ENCODE measurements at regions not wholly inside any gene's neighbourhood (a gene's known extent, or its start where the extent isn't known, plus 50 kb on each side); places are given as distances from the start of the nearest gene placed in this dataset.
"Not testable (repeated sequence)": the region's sequence is repeated elsewhere in the genome, so short reads cannot be mapped to it uniquely, and the experiment has no call there.

DNA sequence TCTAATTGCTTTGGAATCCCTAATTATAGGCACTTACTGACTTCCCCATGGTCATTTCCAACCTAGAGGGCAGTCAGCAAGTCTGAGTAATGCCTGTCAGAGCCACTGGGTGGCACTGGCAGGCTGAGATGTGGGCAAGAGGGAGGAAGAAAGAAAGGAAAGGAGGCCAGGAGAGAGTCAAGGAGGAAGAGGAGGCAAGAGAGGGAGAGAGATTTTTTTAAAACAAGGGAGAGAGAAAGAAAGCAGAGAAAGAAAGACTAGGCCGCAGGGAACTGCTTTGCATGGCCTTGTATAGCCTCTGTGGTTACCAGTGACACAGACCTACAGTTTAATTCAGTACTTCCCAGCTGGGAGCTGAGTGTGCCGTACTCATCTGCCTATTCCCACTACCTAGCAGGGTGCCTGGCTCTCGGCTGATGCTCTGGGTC lies 210.4 kb upstream of the ADO start:
- Histone ChIP-seq H3K79me2 (no peaks in the 10 kb centered on the region), H3K4me1 (no peaks in the 10 kb centered on the region), H3K9me3 (ENCODE audit: control insufficient read depth, low read length) (no peaks in the 10 kb centered on the region), H3K4me3 (ENCODE audit: low read depth, low read length) (no peak overlapping the region), H3K4me2 (ENCODE audit: low read length) (no peak overlapping the region), H2AFZ (no peak overlapping the region), H3K27me3 (ENCODE audit: control insufficient read depth, insufficient read depth, low read length) (no peaks in the 10 kb centered on the region), H3K27ac (no peak overlapping the region), H3K36me3 (ENCODE audit: control insufficient read depth, insufficient read depth, low read length) (no peaks in the 10 kb centered on the region), H3K9ac (no peak overlapping the region)
- TF ChIP-seq, protein P1, sequence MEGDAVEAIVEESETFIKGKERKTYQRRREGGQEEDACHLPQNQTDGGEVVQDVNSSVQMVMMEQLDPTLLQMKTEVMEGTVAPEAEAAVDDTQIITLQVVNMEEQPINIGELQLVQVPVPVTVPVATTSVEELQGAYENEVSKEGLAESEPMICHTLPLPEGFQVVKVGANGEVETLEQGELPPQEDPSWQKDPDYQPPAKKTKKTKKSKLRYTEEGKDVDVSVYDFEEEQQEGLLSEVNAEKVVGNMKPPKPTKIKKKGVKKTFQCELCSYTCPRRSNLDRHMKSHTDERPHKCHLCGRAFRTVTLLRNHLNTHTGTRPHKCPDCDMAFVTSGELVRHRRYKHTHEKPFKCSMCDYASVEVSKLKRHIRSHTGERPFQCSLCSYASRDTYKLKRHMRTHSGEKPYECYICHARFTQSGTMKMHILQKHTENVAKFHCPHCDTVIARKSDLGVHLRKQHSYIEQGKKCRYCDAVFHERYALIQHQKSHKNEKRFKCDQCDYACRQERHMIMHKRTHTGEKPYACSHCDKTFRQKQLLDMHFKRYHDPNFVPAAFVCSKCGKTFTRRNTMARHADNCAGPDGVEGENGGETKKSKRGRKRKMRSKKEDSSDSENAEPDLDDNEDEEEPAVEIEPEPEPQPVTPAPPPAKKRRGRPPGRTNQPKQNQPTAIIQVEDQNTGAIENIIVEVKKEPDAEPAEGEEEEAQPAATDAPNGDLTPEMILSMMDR (IDR thresholded peaks at IDR 0.05) = peak; percentile 87

DNA sequence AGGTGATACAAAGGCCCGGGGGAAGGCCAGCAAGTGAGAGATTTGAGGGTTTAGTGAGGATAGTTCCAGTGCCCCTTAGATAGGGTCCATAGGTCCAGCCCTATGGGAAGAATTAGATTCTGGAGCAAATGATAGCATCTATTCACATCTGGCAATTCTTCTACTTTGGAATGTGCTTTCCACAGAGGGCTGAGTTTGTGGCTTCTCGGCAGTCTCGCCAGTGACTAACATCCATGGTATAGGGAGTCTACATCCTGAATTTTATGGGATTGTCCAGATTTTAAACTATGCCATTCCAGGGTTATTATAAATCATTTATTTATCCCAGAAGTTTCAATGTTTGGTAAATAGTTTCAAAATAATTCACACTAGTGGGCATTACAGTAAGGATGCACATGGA lies 207.3 kb upstream of the ADO start:
- no peaks in the 10 kb centered on the region for H3K79me2 ChIP-seq
- H3K4me3 ChIP-seq (ENCODE audit: low read depth, low read length) = no peak overlapping the region
- H3K27ac ChIP-seq = no peak overlapping the region
- no peak overlapping the region for H2AFZ ChIP-seq
- H3K36me3 ChIP-seq (ENCODE audit: control insufficient read depth, insufficient read depth, low read length) = no peaks in the 10 kb centered on the region
- H3K4me1 ChIP-seq = no peaks in the 10 kb centered on the region
- TF ChIP-seq, protein P1 (IDR thresholded peaks at IDR 0.05) = no peak
- no peaks in the 10 kb centered on the region for H3K27me3 ChIP-seq (ENCODE audit: control insufficient read depth, insufficient read depth, low read length)
- H3K9ac ChIP-seq = no peak overlapping the region
- no peak overlapping the region for H3K4me2 ChIP-seq (ENCODE audit: low read length)
- H3K9me3 ChIP-seq (ENCODE audit: control insufficient read depth, low read length) = no peaks in the 10 kb centered on the region

DNA sequence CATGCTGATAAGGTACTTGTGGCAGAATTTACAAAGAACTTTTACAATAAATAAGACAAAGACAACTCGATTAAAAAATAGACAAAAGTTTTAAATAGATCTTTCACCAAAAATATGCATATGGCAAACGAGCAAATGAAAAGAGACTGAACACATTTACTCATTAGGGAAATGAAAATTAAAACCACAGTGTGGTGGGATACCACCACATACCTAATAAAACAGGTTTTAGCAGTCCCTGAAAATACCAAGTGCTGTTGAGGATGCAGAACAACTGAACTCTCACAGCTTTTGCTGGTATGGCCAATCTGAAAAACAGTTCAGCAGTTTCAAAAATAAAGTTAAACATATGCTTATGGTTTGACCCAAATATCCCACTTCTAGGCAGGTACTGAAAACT lies 205.4 kb upstream of the ADO start:
- Histone ChIP-seq H3K4me3 (ENCODE audit: low read depth, low read length) (no peak overlapping the region), H3K27ac (no peak overlapping the region), H3K27me3 (ENCODE audit: control insufficient read depth, insufficient read depth, low read length) (no peaks in the 10 kb centered on the region), H2AFZ (no peak overlapping the region), H3K9ac (no peak overlapping the region), H3K36me3 (ENCODE audit: control insufficient read depth, insufficient read depth, low read length) (no peaks in the 10 kb centered on the region), H3K9me3 (ENCODE audit: control insufficient read depth, low read length) (no peaks in the 10 kb centered on the region), H3K4me1 (no peaks in the 10 kb centered on the region), H3K4me2 (ENCODE audit: low read length) (no peak overlapping the region), H3K79me2 (no peaks in the 10 kb centered on the region)
- TF ChIP-seq, protein P1 (IDR thresholded peaks at IDR 0.05) = no peak

DNA sequence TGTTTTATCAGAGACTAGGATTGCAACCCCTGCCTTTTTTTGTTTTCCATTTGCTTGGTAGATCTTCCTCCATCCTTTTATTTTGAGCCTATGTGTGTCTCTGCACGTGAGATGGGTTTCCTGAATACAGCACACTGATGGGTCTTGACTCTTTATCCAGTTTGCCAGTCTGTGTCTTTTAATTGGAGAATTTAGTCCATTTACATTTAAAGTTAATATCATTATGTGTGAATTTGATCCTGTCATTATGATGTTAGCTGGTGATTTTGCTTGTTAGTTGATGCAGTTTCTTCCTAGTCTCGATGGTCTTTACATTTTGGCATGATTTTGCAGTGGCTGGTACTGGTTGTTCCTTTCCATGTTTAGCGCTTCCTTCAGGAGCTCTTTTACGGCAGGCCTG lies 198.0 kb upstream of the ADO start:
- not testable (repeated sequence) for H3K9ac ChIP-seq

DNA sequence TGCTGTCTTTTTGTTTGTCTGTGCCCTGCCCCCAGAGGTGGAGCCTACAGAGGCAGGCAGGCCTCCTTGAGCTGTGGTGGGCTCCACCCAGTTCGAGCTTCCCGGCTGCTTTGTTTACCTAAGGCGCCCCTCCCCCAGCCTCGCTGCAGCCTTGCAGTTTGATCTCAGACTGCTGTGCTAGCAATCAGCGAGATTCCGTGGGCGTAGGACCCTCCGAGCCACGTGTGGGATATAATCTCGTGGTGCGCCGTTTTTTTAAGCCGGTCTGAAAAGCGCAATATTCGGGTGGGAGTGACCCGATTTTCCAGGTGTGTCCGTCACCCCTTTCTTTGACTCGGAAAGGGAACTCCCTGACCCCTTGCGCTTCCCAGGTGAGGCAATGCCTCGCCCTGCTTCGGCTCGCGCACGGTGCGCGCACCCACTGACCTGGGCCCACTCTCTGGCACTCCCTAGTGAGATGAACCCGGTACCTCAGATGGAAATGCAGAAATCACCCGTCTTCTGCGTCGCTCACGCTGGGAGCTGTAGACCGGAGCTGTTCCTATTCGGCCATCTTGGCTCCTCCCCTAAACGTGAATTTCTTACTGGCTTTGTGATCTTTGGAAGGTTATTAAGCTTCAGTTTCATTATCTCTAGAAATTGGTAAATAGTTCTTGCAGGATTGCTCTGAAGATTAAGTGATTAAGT lies 196.2 kb upstream of the ADO start:
- not testable (repeated sequence) for H3K4me3 ChIP-seq (ENCODE audit: low read depth, low read length); H3K4me2 ChIP-seq (ENCODE audit: low read length); H3K27ac ChIP-seq; H3K27me3 ChIP-seq (ENCODE audit: control insufficient read depth, insufficient read depth, low read length); H3K9ac ChIP-seq; H3K36me3 ChIP-seq (ENCODE audit: control insufficient read depth, insufficient read depth, low read length); H3K79me2 ChIP-seq; H3K4me1 ChIP-seq; H3K9me3 ChIP-seq (ENCODE audit: control insufficient read depth, low read length); H2AFZ ChIP-seq

More for the DNA sequence above, 198.0 kb upstream of the ADO start:
- H3K36me3 ChIP-seq (ENCODE audit: control insufficient read depth, insufficient read depth, low read length); H3K27me3 ChIP-seq (ENCODE audit: control insufficient read depth, insufficient read depth, low read length); H3K79me2 ChIP-seq; H3K27ac ChIP-seq; H3K4me3 ChIP-seq (ENCODE audit: low read depth, low read length); H3K4me1 ChIP-seq; H2AFZ ChIP-seq; H3K9me3 ChIP-seq (ENCODE audit: control insufficient read depth, low read length); H3K4me2 ChIP-seq (ENCODE audit: low read length): not testable (repeated sequence)
